GF-D8 (cell line): ENCODE measurements at regions not wholly inside any gene's neighbourhood (a gene's known extent, or its start where the extent isn't known, plus 50 kb on each side); places are given as distances from the start of the nearest gene placed in this dataset.
"Not testable (repeated sequence)": the region's sequence is repeated elsewhere in the genome, so short reads cannot be mapped to it uniquely, and the experiment has no call there.

Experiments
- DNase-seq: peaks from one replicate; lab custom pipeline; 2025; lab: John Stamatoyannopoulos, UW

GRCh38 chr4:33470805-33471204 lies 2750.6 kb downstream of the PCDH7 start:
- DNase-seq, result no peak

GRCh38 chr4:33477715-33478114 lies 2757.5 kb downstream of the PCDH7 start:
- DNase-seq, result no peak

DNA sequence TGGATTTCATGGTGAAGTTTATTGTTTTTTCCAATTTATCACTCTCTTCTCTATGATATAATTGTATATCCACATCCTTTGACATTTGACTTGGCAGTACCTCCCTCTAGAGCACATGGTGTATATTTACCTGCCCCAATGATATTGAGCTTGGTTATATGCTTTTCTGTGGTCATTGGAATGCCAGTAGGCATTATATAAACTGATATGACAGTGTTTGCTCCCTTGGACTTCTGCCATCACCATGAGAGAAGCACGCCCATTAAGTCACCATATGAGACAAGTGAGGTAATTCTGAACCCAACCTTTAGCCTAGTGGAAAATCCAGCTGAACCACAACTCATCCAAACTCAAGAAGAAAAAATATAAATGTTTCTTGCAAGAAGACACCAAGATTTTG lies 2761.5 kb downstream of the ARAP2 start:
- DNase-seq, result no peak

DNA sequence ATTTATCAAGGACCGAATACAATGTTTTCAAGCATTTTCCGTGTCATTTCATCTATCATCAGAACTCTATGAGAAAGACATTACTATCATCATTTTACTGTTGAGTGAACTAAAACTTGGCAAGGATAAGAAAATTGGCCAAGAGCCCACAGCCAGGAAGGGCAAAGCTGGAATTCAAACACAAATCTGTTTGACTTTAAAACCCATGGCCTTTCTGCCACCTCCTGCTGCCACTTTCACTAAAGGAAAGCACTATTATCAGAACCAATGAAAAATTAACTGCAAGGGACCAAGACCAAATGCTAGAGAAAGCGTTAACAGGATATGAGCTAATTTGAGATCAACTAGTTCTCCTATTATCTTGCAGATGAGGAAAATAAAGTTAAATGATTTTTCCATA lies 2759.2 kb downstream of the ARAP2 start:
- DNase-seq, result no peak

DNA sequence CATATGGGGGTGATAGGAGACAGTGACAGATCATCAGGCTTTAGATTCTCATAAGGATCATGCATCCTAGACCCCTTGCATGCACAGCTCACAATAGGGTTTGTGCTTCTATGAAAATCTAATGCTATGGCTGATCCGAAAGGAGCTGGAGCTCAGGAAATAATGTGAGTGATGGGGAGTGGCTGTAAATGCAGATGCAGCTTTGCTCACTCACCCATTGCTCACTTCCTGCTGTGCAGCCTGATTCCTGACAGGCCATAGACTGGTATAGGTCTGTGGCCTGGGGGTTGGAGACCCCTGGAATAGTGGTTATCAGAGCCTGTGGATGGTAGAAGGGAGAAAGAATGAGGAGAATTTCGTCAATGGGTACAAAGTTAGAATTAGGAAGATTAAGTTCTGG lies 2751.1 kb downstream of the ARAP2 start:
- DNase-seq, result no peak

DNA sequence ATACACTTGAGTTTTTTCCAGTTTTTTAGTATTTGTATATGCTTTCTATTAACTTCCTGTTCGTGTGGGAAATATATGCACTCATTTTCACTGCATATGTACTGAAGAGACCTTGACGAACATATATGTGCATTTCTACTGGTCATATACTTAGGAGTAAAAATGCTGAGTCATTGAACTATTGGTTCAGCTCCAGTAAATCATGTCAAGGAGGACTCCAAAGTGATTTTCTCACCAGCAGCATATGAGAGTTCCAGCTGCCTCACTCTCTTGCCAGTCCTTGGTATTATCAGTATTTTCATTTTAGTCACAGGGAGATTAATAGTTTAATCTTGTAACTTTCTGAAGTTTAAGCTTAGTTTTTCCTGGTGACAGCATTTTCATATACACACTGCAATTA lies 2750.2 kb downstream of the ARAP2 start:
- DNase-seq, result no peak

DNA sequence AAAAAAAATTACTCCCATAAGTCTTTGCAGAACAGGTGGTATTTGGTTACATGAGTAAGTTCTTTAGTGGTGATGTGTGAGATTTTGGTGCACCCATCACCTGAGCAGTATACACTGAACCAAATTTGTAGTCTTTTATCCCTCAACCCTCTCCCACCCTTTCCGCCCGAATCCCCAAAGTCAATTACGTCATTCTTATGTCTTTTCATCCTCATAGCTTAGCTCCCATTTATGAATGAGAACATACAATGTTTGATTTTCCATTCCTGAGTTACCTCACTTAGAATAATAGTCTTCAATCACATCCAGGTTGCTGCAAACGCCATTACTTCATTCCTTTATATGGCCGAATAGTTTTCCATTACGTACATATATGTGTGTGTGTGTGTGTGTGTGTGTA lies 2742.7 kb downstream of the ARAP2 start:
- not testable (repeated sequence) for DNase-seq

DNA sequence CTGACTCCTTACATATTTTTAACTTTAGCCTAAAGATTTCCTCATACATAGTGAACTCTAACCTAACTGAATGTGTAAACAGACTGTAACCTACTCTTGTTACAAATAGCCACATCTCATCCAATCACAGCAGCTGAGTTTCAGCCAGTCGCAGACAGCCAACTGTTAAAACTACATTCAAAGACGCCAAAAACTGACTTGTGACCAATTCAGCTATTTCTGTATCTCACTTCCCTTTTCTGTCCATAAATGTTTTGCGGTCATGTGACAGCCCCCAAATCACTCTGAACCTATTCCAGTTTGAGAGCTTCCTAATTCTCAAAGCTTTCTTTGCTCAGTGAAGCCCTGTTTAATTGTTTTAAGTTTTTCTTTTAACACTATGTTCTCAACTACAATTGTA lies 2731.9 kb downstream of the ARAP2 start:
- no peak for DNase-seq

DNA sequence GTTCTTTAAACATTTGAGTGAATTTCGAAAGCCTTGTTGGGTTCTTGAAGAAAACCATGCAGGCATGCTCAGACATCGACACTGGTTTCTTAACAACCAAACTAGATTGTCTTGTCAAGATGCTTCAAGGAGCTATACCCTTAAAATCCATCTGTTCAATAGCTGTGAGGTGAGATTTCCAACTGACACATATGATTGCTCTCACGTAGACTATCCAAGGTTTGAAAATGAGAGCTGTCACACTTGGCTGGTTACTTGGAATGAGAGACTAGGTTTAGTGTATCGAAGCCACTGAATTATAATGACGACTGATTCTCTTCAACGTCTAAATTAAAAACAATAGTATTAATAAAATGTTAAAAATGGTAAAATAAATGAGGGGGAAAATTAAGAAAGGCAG lies 2725.5 kb downstream of the ARAP2 start:
- no peak for DNase-seq

GRCh38 chr4:33532821-33533220 lies 2711.5 kb downstream of the ARAP2 start:
- no peak for DNase-seq

DNA sequence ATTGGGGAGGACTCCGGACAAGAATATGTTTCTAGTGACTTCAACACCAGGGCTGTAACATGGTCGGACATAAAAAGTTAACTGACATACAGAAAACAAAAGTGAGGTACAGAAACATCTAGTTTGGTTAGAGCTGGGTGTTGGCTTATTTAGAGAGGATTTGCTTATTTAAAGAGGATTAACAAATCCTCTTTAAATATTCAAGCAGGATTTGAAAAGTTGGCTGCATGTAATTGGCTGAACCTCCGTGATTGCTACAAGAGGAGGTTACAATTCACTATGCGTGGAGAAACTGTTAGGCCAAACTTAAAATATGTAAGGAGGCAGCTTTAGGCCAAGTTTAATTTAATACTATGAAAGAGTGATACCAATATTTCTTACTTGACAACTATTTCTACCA lies 2707.4 kb downstream of the ARAP2 start:
- no peak for DNase-seq

GRCh38 chr4:33537527-33537926 lies 2706.8 kb downstream of the ARAP2 start:
- no peak for DNase-seq

DNA sequence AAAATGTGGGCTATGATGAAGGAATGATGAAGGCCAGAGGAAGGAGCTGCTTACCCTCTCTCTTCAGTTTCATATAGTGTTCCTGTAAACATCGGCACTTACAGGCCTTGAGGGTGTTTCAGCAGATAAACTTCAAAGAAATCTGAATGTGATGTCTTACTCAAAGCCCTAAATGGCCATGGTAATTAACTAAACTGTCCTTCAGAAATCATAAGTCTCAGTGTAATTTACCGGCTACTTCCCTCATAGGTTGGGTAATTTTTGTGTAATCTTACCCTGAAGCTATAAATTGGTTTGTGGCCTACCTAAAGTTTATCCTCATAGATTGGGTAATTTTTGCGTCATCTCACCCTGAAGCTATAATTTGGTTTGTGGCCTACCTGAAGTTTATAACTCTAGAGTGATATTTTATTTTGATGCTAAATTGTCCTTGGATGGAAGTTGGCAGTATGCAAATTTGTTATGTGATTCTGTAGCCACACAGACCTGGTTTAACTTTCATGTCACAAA lies 2700.3 kb downstream of the ARAP2 start:
- no peak for DNase-seq

- DNase-seq, result no peak
Observed at GRCh38 chr4:33551244-33551643, 2693.1 kb downstream of the ARAP2 start.

DNA sequence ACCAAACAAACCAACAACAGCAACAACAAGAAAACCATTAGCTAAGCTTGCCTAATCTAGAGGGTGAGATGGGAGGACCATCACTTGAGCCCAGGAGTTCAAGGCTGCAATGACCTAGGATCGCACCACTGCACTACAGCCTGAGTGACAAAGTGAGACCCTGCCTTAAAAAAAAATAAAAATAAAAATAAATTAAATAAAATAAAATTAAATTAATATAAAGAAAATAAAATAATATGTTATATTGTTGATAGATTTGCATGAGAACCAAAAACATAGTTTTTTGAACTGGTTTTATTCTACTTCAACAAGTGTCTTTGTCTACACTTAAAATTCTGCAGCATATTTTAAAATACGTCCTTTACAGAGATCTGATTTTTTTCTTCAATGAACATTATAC lies 2683.1 kb downstream of the ARAP2 start:
- DNase-seq, result no peak

- no peak for DNase-seq
Observed at GRCh38 chr4:33566649-33567048, 2677.7 kb downstream of the ARAP2 start.

DNA sequence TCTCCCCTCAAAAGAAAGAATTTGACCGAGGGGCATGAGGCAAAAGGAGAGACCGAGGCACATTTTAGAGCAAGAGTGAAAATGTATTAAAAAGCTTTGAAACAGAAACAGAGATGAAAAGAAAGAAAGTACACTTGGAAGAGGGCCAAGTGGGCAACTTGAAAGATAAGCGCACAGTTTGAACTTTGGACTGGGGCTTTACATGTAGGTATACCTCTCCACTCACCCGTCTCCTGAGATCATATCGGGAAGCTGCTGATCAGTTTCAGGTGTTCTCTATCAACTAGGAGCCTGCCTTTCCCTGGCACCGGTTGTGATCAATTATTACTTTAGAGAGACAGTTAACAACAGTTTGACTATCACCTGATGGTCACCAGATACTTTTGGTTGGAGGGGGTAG lies 2666.5 kb downstream of the ARAP2 start:
- DNase-seq, result no peak

DNA sequence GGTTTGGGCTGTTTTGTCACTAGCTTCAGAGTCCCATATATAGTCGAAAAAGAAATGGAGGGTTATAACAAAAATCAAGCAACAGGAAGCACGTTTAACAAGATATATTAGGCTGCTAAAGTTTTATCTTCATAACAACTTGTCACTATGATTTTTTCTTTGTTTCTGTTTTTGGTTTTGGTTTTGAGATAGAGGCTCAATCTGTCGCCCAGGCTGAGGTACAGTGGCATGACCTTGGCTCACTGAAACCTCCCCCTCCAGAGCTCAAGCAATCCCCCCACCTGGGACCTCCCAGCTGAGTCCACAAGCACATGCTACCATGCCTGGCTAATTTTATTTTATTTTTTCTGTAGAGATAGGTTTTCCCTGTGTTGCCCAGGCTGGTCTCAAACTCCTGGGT lies 2664.4 kb downstream of the ARAP2 start:
- DNase-seq, result no peak

GRCh38 chr4:33592701-33593100 lies 2651.6 kb downstream of the ARAP2 start:
- DNase-seq, result no peak

GRCh38 chr4:33606951-33607350 lies 2637.4 kb downstream of the ARAP2 start:
- DNase-seq, result no peak

DNA sequence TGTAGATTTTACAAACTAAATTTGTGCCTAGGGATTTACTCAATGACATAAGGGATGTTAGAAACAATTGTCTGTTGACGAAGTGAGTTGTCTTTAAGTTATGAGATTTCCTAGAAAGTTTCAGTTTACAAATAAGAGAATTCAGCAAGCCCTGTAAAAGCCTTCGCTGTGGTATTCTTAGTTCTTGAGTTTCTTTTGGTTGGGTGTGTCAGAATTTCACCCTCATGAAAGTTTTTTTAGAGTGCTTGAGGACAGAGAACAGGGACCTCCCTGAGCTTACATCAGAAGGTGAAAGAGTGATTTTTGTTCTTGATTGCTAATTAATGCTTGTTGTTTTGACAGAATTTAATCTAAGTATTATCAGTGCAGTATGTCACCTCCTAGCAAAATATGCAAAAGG lies 2628.2 kb downstream of the ARAP2 start:
- DNase-seq, result no peak

GRCh38 chr4:33625748-33626147 lies 2618.6 kb downstream of the ARAP2 start:
- DNase-seq, result no peak

- no peak for DNase-seq
Observed at GRCh38 chr4:33626221-33626620, 2618.1 kb downstream of the ARAP2 start.

GRCh38 chr4:33628296-33628695 lies 2616.0 kb downstream of the ARAP2 start:
- no peak for DNase-seq

- DNase-seq, result no peak
Observed at GRCh38 chr4:33649015-33649414, 2595.3 kb downstream of the ARAP2 start.
